Spleen (tissue), 7 donors: ENCODE measurements at regions not wholly inside any gene's neighbourhood (a gene's known extent, or its start where the extent isn't known, plus 50 kb on each side); places are given as distances from the start of the nearest gene placed in this dataset.
"Not testable (repeated sequence)": the region's sequence is repeated elsewhere in the genome, so short reads cannot be mapped to it uniquely, and the experiment has no call there.

Experiments used
- POLR2A ChIP-seq, 3 donors: fragments of 450-650 bp; IDR thresholded peaks; one replicate each; pipeline ENCODE4 v1.5.1; 2017; ENCODE audit warnings: antibody characterized with exemption in 3 of 3, mild to moderate bottlenecking in 1 of 3
- POLR2AphosphoS5 ChIP-seq, 3 donors: sonication (generic); formaldehyde crosslinking; IDR thresholded peaks; one replicate each; pipeline ENCODE4 v1.5.1; 2017; ENCODE audit warnings: antibody characterized with exemption in 3 of 3
- TF ChIP-seq, protein P1 (sequence below), 11 experiments: fragments of 200-600 bp in 7 of 11; fragments of 450-650 bp in 4 of 11; sonication (generic) in 4 of 11; IDR thresholded peaks in 8 of 11; conservative IDR thresholded peaks in 3 of 11; 1 replicate in 7 of 11; 2 replicates in 4 of 11; pipeline versions ENCODE4 v1.4.0 to v1.8.0; 2016 to 2021; ENCODE audit warnings: antibody characterized with exemption in 11 of 11, inconsistent platforms in 4 of 11, mild to moderate bottlenecking in 1 of 11
- donor health status: DM: no; HTN: no; CAD: no; lungs with moderate emphysema.
- donor health status: DM: no; HTN: no; CAD: no.
- donor health status: DM: no; HTN: no; CAD: no.

DNA sequence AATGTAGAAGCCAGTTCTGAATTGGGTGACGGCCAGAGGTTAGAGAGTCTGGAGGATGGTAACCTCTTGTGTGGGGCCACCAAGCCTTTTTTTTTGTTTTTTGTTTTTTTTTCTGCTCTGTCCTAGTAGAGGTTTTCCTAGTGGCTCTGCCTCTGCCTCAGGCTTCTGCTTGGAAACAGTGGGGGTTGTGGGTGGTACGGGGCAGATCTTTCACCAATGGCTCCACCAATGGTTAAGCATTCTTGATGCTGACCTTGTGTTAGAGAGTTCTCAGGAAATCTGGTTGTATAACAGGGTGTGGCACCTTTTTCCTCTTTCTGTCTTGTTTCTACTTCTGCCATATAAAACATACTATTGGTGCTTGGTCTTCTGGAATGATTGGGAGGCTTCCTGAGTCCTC lies 836.0 kb downstream of the FOXD4L5 start:
- TF ChIP-seq POLR2AphosphoS5, POLR2A (IDR thresholded peaks at IDR 0.05): not testable (repeated sequence)
- TF ChIP-seq, protein P1, sequence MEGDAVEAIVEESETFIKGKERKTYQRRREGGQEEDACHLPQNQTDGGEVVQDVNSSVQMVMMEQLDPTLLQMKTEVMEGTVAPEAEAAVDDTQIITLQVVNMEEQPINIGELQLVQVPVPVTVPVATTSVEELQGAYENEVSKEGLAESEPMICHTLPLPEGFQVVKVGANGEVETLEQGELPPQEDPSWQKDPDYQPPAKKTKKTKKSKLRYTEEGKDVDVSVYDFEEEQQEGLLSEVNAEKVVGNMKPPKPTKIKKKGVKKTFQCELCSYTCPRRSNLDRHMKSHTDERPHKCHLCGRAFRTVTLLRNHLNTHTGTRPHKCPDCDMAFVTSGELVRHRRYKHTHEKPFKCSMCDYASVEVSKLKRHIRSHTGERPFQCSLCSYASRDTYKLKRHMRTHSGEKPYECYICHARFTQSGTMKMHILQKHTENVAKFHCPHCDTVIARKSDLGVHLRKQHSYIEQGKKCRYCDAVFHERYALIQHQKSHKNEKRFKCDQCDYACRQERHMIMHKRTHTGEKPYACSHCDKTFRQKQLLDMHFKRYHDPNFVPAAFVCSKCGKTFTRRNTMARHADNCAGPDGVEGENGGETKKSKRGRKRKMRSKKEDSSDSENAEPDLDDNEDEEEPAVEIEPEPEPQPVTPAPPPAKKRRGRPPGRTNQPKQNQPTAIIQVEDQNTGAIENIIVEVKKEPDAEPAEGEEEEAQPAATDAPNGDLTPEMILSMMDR (IDR thresholded peaks at IDR 0.05 in 8 of 11, conservative IDR thresholded peaks at IDR 0.05 in 3 of 11): not testable (repeated sequence)
